NCI-H2029 (cell line): ENCODE measurements at regions not wholly inside any gene's neighbourhood (a gene's known extent, or its start where the extent isn't known, plus 50 kb on each side); places are given as distances from the start of the nearest gene placed in this dataset.

Experiments used
- DNase-seq: peaks from one replicate; lab custom pipeline; 2025; lab: John Stamatoyannopoulos, UW

GRCh38 chr3:28738425-28738824 lies 389.8 kb upstream of the AZI2 start:
- DNase-seq = no peak

GRCh38 chr3:28739647-28740046 lies 391.0 kb upstream of the AZI2 start:
- DNase-seq = no peak

GRCh38 chr3:28743271-28743670 lies 394.6 kb upstream of the AZI2 start:
- no peak for DNase-seq

DNA sequence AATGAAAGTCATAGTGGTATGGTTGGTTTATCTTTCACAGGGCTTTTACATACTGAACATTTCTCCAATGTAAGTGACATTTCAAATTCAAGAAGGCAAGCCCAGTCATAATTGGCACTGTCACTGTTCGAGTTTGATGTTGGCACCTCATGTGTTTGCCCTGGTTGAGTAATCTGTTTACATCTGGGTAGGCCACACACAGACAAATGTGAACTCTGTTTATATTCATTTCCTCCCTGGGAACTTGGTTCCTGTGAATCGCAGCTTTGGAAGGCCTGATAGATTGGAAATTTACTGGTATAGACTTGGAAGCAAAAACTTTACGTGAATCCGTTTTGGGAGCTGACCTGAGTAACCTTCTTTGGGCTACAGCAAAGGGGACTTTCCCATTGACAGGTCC lies 395.2 kb upstream of the AZI2 start:
- DNase-seq = peak; percentile 86

- DNase-seq = no peak
Measured at GRCh38 chr3:28745436-28745835, 396.8 kb upstream of the AZI2 start.

DNA sequence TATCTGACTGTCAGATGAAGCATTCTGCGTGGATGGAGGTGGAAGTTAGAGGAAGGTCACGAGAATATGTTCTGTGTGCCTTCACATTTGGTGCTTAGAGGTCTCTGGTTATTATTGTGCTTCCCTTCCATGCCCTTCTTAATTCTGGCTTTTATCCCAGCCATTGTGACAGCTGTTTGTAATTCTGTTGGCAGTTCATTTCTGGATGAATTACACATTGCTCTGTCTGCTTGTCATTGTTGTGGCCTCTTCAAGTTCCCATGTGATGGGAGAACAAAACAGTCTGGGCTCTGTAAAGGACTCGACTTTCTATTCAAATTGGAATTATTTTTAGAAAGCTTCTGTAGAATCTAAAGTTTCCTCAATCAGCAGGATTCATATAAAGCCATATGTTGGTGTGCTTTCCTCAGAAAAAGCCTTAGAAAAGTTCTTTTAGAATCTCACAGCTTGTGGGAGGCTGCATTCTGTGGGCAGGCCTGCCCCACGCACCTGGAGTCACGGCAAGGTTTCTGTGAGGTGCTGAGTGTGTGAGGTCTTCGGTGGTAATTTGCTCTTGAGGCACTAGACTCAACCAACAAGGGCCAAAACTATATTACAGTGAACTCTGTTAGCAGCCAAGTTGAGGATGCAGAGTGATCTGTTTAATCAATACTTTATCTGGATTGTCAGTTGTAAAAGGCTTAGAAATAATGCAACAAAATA lies 397.4 kb upstream of the AZI2 start:
- peak; percentile 81 for DNase-seq

GRCh38 chr3:28746990-28747389 lies 398.4 kb upstream of the AZI2 start:
- DNase-seq = no peak

DNA sequence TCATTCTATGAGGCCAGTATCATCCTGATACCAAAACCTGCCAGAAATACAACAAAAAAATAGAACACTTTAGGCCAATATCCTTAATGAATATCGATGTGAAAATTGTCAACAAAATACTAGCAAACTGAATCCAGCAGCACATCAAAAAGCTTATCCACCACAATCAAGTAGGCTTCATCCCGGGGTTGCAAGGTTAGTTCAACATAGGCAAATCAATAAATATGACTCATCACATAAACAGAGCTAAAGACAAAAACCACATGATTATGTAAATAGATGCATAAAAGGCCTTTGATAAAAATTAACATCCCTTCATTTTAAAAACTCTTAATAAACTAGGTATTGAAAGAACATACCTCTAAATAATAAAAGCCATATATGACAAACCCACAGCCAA lies 403.2 kb upstream of the AZI2 start:
- no peak for DNase-seq

DNA sequence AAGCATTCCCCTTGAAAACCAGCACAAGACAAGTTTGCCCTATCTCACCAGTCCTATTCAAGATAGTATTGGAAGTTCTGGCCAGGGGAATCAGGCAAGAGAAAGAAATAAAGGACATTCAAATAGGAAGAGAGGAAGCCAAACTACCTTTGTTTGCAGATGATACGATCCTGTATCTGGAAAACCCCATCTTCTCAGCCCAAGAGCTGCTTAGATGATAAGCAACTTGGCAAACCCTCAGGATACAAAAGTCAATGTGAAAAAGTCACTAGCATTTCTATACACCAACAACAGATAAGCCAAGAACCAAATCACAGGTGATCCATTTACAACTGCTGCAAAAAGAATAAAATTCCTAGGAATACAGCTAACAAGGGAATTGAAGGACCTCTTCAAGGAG lies 403.7 kb upstream of the AZI2 start:
- DNase-seq = no peak

- DNase-seq = no peak
Measured at GRCh38 chr3:28756056-28756455, 407.4 kb upstream of the AZI2 start.

DNA sequence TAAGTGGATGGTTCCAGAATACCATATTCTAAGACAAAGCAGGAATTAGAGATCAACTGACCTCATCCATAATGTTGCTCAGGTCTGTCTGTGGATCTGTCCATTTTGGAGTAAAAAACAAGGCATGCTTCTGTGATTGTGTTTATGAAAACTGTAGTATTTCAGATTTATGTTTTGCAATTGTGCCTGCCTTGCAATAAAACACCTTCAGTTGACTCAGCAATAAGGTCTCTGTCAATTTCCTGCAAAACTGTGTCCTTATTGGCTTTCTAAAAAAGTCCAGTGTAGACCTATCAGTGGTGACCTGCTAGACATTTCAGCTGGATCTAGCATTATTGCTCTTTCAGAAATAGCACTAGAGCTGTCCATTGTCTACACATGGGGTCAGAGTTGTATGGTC lies 409.5 kb upstream of the AZI2 start:
- DNase-seq = no peak

GRCh38 chr3:28761375-28761774 lies 412.8 kb upstream of the AZI2 start:
- no peak for DNase-seq

- DNase-seq = no peak
Measured at GRCh38 chr3:28765194-28765593, 416.6 kb upstream of the AZI2 start.

GRCh38 chr3:28768439-28768838 lies 419.8 kb upstream of the AZI2 start:
- DNase-seq = no peak

DNA sequence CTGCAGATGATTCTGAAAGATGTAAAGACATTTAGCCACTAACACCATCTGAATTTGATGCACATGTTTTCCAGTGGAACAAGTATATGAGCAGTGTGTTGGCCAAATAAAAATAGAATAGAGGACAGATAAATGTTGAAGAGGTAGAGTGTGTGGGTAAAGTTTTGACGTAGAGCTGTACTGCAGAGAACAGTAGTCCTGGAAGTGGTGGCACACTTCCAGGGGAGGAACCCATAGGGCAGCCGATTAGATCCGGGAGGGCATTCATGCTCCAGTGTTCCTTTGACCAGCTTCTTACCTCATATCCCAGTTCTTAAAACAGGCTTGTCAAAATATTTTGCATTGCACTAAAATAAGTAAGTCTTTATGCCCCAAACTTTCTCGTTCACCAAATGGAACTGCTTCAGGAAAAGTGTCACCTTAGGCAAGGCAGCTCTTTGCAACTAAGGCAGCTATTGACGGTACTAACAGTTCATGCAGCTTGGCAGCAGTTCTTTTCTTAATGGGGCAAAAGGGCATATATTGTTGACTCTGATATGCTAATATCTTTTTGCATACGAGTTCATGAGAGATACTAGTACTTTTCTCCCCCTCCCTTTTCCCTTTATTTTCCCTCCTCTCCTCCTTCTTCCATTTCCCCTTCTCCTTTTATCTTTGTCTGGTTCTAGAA lies 429.3 kb upstream of the AZI2 start:
- DNase-seq = no peak

DNA sequence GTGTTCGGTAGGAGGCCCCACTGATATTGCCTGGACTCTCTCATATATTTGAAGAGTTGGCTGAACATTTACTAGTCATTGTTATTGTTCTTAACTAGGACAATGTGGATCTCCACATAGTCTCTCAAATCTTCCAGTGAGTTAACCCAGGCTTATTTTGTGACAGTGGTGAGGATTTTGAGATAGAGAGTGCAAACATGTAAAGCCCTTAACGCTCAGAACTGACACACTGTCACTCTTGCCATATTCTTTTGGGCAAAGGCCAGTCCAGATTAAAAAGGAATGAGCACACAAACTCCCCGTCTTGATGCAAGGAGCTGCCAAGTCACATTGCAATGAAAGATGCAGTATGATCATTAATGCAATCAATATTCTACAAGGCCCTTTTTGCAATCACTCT lies 431.9 kb upstream of the AZI2 start:
- no peak for DNase-seq

GRCh38 chr3:28781053-28781452 lies 432.4 kb upstream of the AZI2 start:
- DNase-seq = no peak

- DNase-seq = no peak
Measured at GRCh38 chr3:28786446-28786845, 437.8 kb upstream of the AZI2 start.

DNA sequence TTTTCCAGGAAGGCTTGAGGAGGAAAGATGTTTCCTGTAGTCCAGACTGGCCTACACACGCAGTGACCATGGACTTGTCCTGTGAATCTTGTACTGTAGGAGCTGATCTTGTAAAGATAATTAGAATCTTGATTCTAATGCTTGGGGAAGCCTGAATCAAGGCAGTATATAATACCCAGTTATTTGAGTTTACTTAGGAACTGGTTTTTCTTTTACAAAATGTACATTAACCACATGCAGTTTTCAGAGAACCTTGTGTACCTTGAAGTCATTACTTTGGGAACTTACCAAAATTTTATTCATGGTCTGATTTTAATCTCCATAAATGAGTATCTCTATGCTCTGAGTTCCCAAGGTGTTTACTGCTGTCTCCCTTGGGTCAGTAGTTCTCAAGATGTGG lies 439.9 kb upstream of the AZI2 start:
- no peak for DNase-seq

GRCh38 chr3:28791713-28792255 lies 443.2 kb upstream of the AZI2 start:
- no peak for DNase-seq

DNA sequence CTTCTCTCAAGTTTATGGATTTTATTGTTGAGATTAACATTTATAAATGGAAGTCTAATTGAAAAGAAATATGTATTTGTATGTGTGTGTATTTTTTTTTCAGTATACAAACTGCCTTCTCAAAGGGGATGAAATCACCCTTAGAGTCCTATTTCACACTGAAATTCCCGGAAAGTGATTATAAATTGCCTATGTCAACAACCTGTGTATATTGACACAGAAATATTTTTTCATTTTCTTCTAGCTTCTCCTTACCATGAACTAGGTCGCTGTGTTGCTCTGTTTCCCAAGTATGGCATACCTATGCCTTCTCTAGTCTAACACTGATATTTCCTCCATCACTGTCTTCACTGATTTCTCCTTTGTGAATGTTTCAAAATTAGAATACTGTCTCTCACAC lies 444.0 kb upstream of the AZI2 start:
- DNase-seq = peak; percentile 10

GRCh38 chr3:28799084-28799483 lies 450.5 kb upstream of the AZI2 start:
- no peak for DNase-seq

DNA sequence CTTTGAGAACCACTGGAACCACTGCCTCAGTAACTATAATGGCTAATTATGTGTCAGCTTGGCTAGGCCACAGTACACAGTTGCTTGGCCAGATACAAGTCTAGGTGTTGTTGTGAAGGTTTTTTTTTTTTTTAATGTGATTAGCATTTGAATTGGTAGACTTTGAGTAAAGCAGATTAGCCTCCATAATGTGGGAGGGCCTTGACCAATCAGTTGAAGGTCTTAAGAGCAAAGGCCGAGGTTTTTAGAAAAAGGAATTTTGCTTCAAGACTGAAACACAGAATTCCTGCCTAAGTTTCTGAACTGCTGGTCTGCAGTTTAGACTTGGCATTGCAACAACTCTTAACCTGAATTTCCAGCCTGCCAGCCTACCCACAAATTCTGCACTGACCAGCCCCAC lies 451.6 kb upstream of the AZI2 start:
- DNase-seq = no peak

DNA sequence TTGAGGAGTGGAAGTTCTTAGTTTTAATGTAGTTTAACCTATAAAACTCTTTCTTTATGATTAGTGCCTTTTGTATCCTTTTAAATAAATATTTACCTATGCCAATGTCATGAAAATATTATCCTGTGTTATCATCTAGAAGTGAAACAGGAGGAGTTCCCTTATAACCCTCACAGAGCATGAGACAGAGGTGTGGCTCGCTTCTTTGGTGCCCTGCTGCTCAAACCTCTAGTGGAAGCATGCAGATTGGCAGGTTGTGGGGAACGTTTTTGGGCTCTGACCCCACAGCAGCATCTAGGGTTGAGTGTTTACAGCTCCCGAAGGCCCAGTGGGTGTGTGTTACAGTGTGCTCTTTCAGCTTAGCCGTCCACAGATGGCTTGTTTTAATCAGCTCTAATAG lies 459.4 kb upstream of the AZI2 start:
- no peak for DNase-seq
